Loucy (cell line): ENCODE measurements at regions not wholly inside any gene's neighbourhood (a gene's known extent, or its start where the extent isn't known, plus 50 kb on each side); places are given as distances from the start of the nearest gene placed in this dataset.
A peak's percentile ranks its signal among the peaks of the same experiment; 100 is the strongest.

Experiments used
- H2AFZ ChIP-seq: fragments of 200-600 bp; sonication (generic); 2 replicates; pipeline ENCODE4 v1.6.0; 2016; ENCODE audit warnings: antibody characterized with exemption, mild to moderate bottlenecking, low read length, moderate library complexity
- H3F3A ChIP-seq: fragments of 200-600 bp; 2 replicates; pipeline ENCODE4 v1.6.0; 2016; ENCODE audit warnings: antibody characterized with exemption, low read depth, mild to moderate bottlenecking
- H3K27me3 ChIP-seq: fragments of 200-600 bp; sonication (generic); 2 replicates; pipeline ENCODE4 v1.6.1; 2014; ENCODE audit warnings: low read length, mild to moderate bottlenecking; ENCODE audit not compliant: insufficient read depth, poor library complexity, severe bottlenecking
- H3K36me3 ChIP-seq: fragments of 200-600 bp; sonication (generic); 2 replicates; pipeline ENCODE4 v1.6.1; 2016; ENCODE audit warnings: low read length; ENCODE audit not compliant: insufficient read depth
- H3K4me1 ChIP-seq: fragments of 200-600 bp; sonication (generic); 2 replicates; pipeline ENCODE4 v1.5.1; 2014; ENCODE audit warnings: low read length, mild to moderate bottlenecking; ENCODE audit not compliant: insufficient read depth, poor library complexity, severe bottlenecking
- H3K4me2 ChIP-seq: fragments of 200-600 bp; sonication (generic); 2 replicates; pipeline ENCODE4 v1.6.0; 2014; ENCODE audit warnings: antibody characterized with exemption, low read length, low read depth, mild to moderate bottlenecking; ENCODE audit not compliant: poor library complexity, severe bottlenecking
- H3K4me3 ChIP-seq: fragments of 200-600 bp; sonication (generic); 2 replicates; pipeline ENCODE4 v1.5.1; 2014; ENCODE audit warnings: low read length, mild to moderate bottlenecking, mixed read lengths; ENCODE audit not compliant: poor library complexity, severe bottlenecking
- H3K79me2 ChIP-seq: fragments of 200-600 bp; sonication (generic); 2 replicates; pipeline ENCODE4 v1.6.1; 2014; ENCODE audit warnings: low read length; ENCODE audit not compliant: insufficient read depth
- H3K9ac ChIP-seq: fragments of 200-600 bp; sonication (generic); 2 replicates; pipeline ENCODE4 v1.6.0; 2014; ENCODE audit warnings: mild to moderate bottlenecking, low read depth, low read length, moderate library complexity; ENCODE audit not compliant: poor library complexity, severe bottlenecking
- H3K9me2 ChIP-seq: fragments of 200-600 bp; sonication (generic); replicated peaks from 2 replicates; pipeline ENCODE4 v1.6.1; 2016; ENCODE audit warnings: low read depth, low read length, mixed read lengths
- H3K9me3 ChIP-seq: fragments of 200-600 bp; sonication (generic); 2 replicates; pipeline ENCODE4 v1.6.1; 2014; ENCODE audit warnings: mild to moderate bottlenecking, antibody characterized with exemption, low read length, low read depth; ENCODE audit not compliant: insufficient read depth
- H4K20me1 ChIP-seq: fragments of 200-600 bp; sonication (generic); 2 replicates; pipeline ENCODE4 v1.6.0; 2014; ENCODE audit warnings: antibody characterized with exemption, low read length, mild to moderate bottlenecking; ENCODE audit not compliant: insufficient read depth, poor library complexity, severe bottlenecking
- CTCF ChIP-seq: fragments of 200-600 bp; sonication (generic); conservative IDR thresholded peaks from 2 replicates; pipeline ENCODE4 v1.5.1; 2014; ENCODE audit warnings: mild to moderate bottlenecking, antibody characterized with exemption, low read length
- EZH2phosphoT487 ChIP-seq: fragments of 200-600 bp; IDR thresholded peaks from 2 replicates; pipeline ENCODE4 v1.6.1; 2018; ENCODE audit warnings: antibody characterized with exemption, mild to moderate bottlenecking, moderate library complexity, borderline replicate concordance

- no peak for TF ChIP-seq CTCF
- no peak for TF ChIP-seq EZH2phosphoT487
- H3K79me2 ChIP-seq, result no peaks in the 10 kb centered on the region
- H2AFZ ChIP-seq, result peak overlapping the region; percentile 83; the same call in 1 of the 2 replicates
- H4K20me1 ChIP-seq, result no peaks in the 10 kb centered on the region
- peaks cover 28% of the 10 kb centered on the region for H3K27me3 ChIP-seq
- H3K9me3 ChIP-seq, result no peaks in the 10 kb centered on the region
- H3K4me3 ChIP-seq, result peak overlapping the region; percentile 71
- H3K4me2 ChIP-seq, result peak overlapping the region; percentile 89
- peaks cover 6% of the 10 kb centered on the region for H3K4me1 ChIP-seq
- no peaks in the 10 kb centered on the region for H3K36me3 ChIP-seq
- no peaks in the 10 kb centered on the region for H3K9me2 ChIP-seq
- no peak overlapping the region for H3K9ac ChIP-seq
- no peaks in the 10 kb centered on the region for H3F3A ChIP-seq
Measured at GRCh38 chr20:1803932-1804501, 91.2 kb upstream of the SIRPA start.

GRCh38 chr20:1803061-1803931 lies 91.9 kb upstream of the SIRPA start:
- Histone ChIP-seq H3K4me3 (peak overlapping the region; percentile 71), H3K4me1 (peaks cover 6% of the 10 kb centered on the region), H3F3A (no peaks in the 10 kb centered on the region), H2AFZ (peak overlapping the region; percentile 83), H3K4me2 (peak overlapping the region; percentile 89), H3K36me3 (no peaks in the 10 kb centered on the region), H4K20me1 (no peaks in the 10 kb centered on the region), H3K79me2 (no peaks in the 10 kb centered on the region), H3K27me3 (peaks cover 28% of the 10 kb centered on the region), H3K9me3 (no peaks in the 10 kb centered on the region), H3K9me2 (no peaks in the 10 kb centered on the region), H3K9ac (peak overlapping the region; percentile 61)
- TF ChIP-seq CTCF (no peak), EZH2phosphoT487 (no peak)

GRCh38 chr20:1802385-1803060 lies 92.7 kb upstream of the SIRPA start:
- Histone ChIP-seq H3F3A (no peaks in the 10 kb centered on the region), H3K9me2 (no peaks in the 10 kb centered on the region), H3K9me3 (no peaks in the 10 kb centered on the region), H3K4me2 (peak overlapping the region; percentile 89), H3K4me3 (peak overlapping the region; percentile 71), H3K79me2 (no peaks in the 10 kb centered on the region), H3K9ac (peak overlapping the region; percentile 61), H3K27me3 (peaks cover 28% of the 10 kb centered on the region), H3K36me3 (no peaks in the 10 kb centered on the region), H3K4me1 (peaks cover 6% of the 10 kb centered on the region), H2AFZ (0 out of 2 replicates have a peak overlapping the region, but pooled peaks have one; percentile 83), H4K20me1 (no peaks in the 10 kb centered on the region)
- TF ChIP-seq CTCF (peak; percentile 82), EZH2phosphoT487 (no peak)
